DOHH2 (cell line): ENCODE measurements at regions not wholly inside any gene's neighbourhood (a gene's known extent, or its start where the extent isn't known, plus 50 kb on each side); places are given as distances from the start of the nearest gene placed in this dataset.

ENCODE experiments used
- CTCF ChIP-seq: fragments of 200-600 bp; sonication (generic); IDR thresholded peaks from one replicate; pipeline ENCODE4 v1.5.1; 2014; ENCODE audit warnings: antibody characterized with exemption, mild to moderate bottlenecking, low read depth, low read length; ENCODE audit not compliant: poor library complexity, severe bottlenecking
- EZH2phosphoT487 ChIP-seq: fragments of 200-600 bp; sonication (generic); IDR thresholded peaks from 2 replicates; pipeline ENCODE4 v1.6.1; 2017; ENCODE audit warnings: borderline replicate concordance, mild to moderate bottlenecking, antibody characterized with exemption, low read length, moderate library complexity, mixed read lengths

- TF ChIP-seq CTCF (no peak), EZH2phosphoT487 (no peak)
Observed at GRCh38 chr3:106963442-106963841, 413.8 kb upstream of the CCDC54 start.
